Upper lobe of right lung (tissue), 1 donor: ENCODE measurements at regions not wholly inside any gene's neighbourhood (a gene's known extent, or its start where the extent isn't known, plus 50 kb on each side); places are given as distances from the start of the nearest gene placed in this dataset.
"Not testable (repeated sequence)": the region's sequence is repeated elsewhere in the genome, so short reads cannot be mapped to it uniquely, and the experiment has no call there.

ENCODE experiments used
- ATAC-seq: fragments of 200-7000 bp; cut with Tn5 transposase; one replicate; pipeline ENCODE4 v1.9.1; 2020; ENCODE audit warnings: mild to moderate bottlenecking, moderate library complexity
- DNase-seq: peaks from one replicate; pipeline ENCODE4 v3.0.0-alpha.2; 2020
- H3K27ac ChIP-seq: fragments of 200-600 bp; one replicate; pipeline ENCODE4 v1.8.0; 2022
- H3K27me3 ChIP-seq: fragments of 200-600 bp; one replicate; pipeline ENCODE4 v1.8.0; 2022; ENCODE audit warnings: mild to moderate bottlenecking
- H3K36me3 ChIP-seq: fragments of 200-600 bp; one replicate; pipeline ENCODE4 v1.8.0; 2022
- H3K4me1 ChIP-seq: fragments of 200-600 bp; one replicate; pipeline ENCODE4 v1.8.0; 2022
- H3K4me3 ChIP-seq: fragments of 200-600 bp; one replicate; pipeline ENCODE4 v1.8.0; 2022; ENCODE audit warnings: mild to moderate bottlenecking
- H3K9me3 ChIP-seq: fragments of 200-600 bp; one replicate; pipeline ENCODE4 v1.8.0; 2022
- CTCF ChIP-seq: fragments of 200-600 bp; IDR thresholded peaks from one replicate; pipeline ENCODE4 v1.8.0; 2022; ENCODE audit warnings: antibody characterized with exemption
- intact Hi-C: fragments of 100-400 bp; cut with DNase I; formaldehyde crosslinking; loops from one replicate; pipeline ENCODE4 v1.11.0; 2022
- donor health status: DM: no; HTN: yes; CAD: no; lungs with severe emphysema.

- H3K27ac ChIP-seq, ATAC-seq, H3K27me3 ChIP-seq, DNase-seq, H3K9me3 ChIP-seq, H3K36me3 ChIP-seq, H3K4me1 ChIP-seq, H3K4me3 ChIP-seq, intact Hi-C loops: not testable (repeated sequence)
These were observed 187.8 kb upstream of the NOTCH2NLA start for GRCh38 chr1:146416642-146417041.

- H3K27ac ChIP-seq, H3K4me1 ChIP-seq, H3K36me3 ChIP-seq, DNase-seq, H3K27me3 ChIP-seq, ATAC-seq, H3K4me3 ChIP-seq, H3K9me3 ChIP-seq, intact Hi-C loops: not testable (repeated sequence)
These were observed 186.2 kb upstream of the NOTCH2NLA start for GRCh38 chr1:146415017-146415416.

- H3K9me3 ChIP-seq, H3K36me3 ChIP-seq, H3K4me1 ChIP-seq, H3K27me3 ChIP-seq, intact Hi-C loops, H3K4me3 ChIP-seq, ATAC-seq, H3K27ac ChIP-seq: not testable (repeated sequence)
- peak; percentile 71 for DNase-seq
These were observed 185.1 kb upstream of the NOTCH2NLA start for GRCh38 chr1:146413911-146414310.

GRCh38 chr1:146411923-146412322, 183.1 kb upstream of the NOTCH2NLA start:
- H3K27me3 ChIP-seq, H3K27ac ChIP-seq, DNase-seq, H3K4me3 ChIP-seq, H3K9me3 ChIP-seq, H3K36me3 ChIP-seq, H3K4me1 ChIP-seq, intact Hi-C loops: not testable (repeated sequence)
- ATAC-seq, result peak; percentile 47

- DNase-seq, result not testable (repeated sequence)
These were observed 181.1 kb upstream of the NOTCH2NLA start for GRCh38 chr1:146409817-146410441.

GRCh38 chr1:146409116-146409801, 180.4 kb upstream of the NOTCH2NLA start:
- H3K27ac ChIP-seq, result peak overlapping the region; percentile 58
- H3K27me3 ChIP-seq, H3K36me3 ChIP-seq, H3K4me1 ChIP-seq, H3K4me3 ChIP-seq, H3K9me3 ChIP-seq, intact Hi-C loops: not testable (repeated sequence)
- ATAC-seq, result peak; percentile 96
- peak; percentile 72 for DNase-seq

More at GRCh38 chr1:146409817-146410441, 181.1 kb upstream of the NOTCH2NLA start:
- H3K27me3 ChIP-seq, intact Hi-C loops, H3K36me3 ChIP-seq, H3K9me3 ChIP-seq, H3K4me1 ChIP-seq: not testable (repeated sequence)
- Histone ChIP-seq H3K4me3 (peak overlapping the region; percentile 16), H3K27ac (peak overlapping the region; percentile 58)
- ATAC-seq, result peak; percentile 88

GRCh38 chr1:146401281-146401825, 172.5 kb upstream of the NOTCH2NLA start:
- H3K4me1 ChIP-seq, DNase-seq, H3K27ac ChIP-seq, intact Hi-C loops, H3K9me3 ChIP-seq, H3K4me3 ChIP-seq, H3K27me3 ChIP-seq, H3K36me3 ChIP-seq: not testable (repeated sequence)
- TF ChIP-seq CTCF, result peak; percentile 50
- ATAC-seq, result peak; percentile 82

GRCh38 chr1:146400173-146401121, 171.6 kb upstream of the NOTCH2NLA start:
- H3K27ac ChIP-seq, H3K36me3 ChIP-seq, H3K9me3 ChIP-seq, H3K4me1 ChIP-seq, DNase-seq, H3K27me3 ChIP-seq, ATAC-seq, intact Hi-C loops, H3K4me3 ChIP-seq: not testable (repeated sequence)

GRCh38 chr1:146399225-146399624, 170.4 kb upstream of the NOTCH2NLA start:
- H3K27ac ChIP-seq, DNase-seq, H3K9me3 ChIP-seq, H3K4me1 ChIP-seq, H3K4me3 ChIP-seq, H3K27me3 ChIP-seq, H3K36me3 ChIP-seq, intact Hi-C loops, ATAC-seq: not testable (repeated sequence)

- H3K4me3 ChIP-seq, H3K9me3 ChIP-seq, DNase-seq, H3K4me1 ChIP-seq, H3K27ac ChIP-seq, H3K36me3 ChIP-seq, intact Hi-C loops, ATAC-seq, H3K27me3 ChIP-seq: not testable (repeated sequence)
These were observed 168.0 kb upstream of the NOTCH2NLA start for GRCh38 chr1:146396801-146397200.

GRCh38 chr1:146396242-146396641, 167.4 kb upstream of the NOTCH2NLA start:
- peak; percentile 70 for ATAC-seq
- H3K27me3 ChIP-seq, H3K9me3 ChIP-seq, H3K27ac ChIP-seq, H3K4me1 ChIP-seq, H3K36me3 ChIP-seq, intact Hi-C loops, H3K4me3 ChIP-seq: not testable (repeated sequence)
- DNase-seq, result peak; percentile 86

GRCh38 chr1:146393796-146394195, 165.0 kb upstream of the NOTCH2NLA start:
- H3K9me3 ChIP-seq, H3K36me3 ChIP-seq, H3K4me3 ChIP-seq, ATAC-seq, H3K4me1 ChIP-seq, H3K27ac ChIP-seq, intact Hi-C loops, DNase-seq, H3K27me3 ChIP-seq: not testable (repeated sequence)
